ENCODE measurements at regions not wholly inside any gene's neighbourhood (a gene's known extent, or its start where the extent isn't known, plus 50 kb on each side); places are given as distances from the start of the nearest gene placed in this dataset.
"Not testable (repeated sequence)": the region's sequence is repeated elsewhere in the genome, so short reads cannot be mapped to it uniquely, and the experiment has no call there.

- DNase-seq (ENCODE audit: low spot score): no peak
Measured at GRCh38 chr13:76349700-76350099, 536.5 kb downstream of the KCTD12 start.

- no peak for DNase-seq (ENCODE audit: low spot score)
Measured at GRCh38 chr13:76339649-76340048, 546.6 kb downstream of the KCTD12 start.

GRCh38 chr13:76338003-76338402 is 548.2 kb downstream of the KCTD12 start:
- DNase-seq (ENCODE audit: low spot score): no peak

GRCh38 chr13:76336889-76337844 is 549.0 kb downstream of the KCTD12 start:
- DNase-seq (ENCODE audit: low spot score): no peak

DNA sequence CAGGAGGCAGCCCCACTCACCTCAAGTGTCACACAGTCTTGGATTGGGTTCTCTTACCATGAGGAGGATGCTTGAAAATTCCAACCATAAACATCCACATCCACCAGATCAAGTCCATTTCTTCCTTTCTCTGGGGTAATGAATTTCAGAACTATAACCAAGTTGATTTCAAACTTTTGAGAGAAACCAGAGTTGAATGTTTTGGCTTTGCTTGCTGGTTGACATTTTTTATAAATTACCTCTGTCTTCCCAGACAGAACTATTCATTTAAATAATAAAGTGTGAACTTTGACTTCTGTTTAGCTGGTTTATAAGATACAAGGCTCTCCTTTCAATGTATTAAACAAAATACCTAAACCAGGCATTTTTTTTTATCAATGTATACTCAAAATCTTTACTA is 550.7 kb downstream of the KCTD12 start:
- DNase-seq (ENCODE audit: low spot score): no peak

DNA sequence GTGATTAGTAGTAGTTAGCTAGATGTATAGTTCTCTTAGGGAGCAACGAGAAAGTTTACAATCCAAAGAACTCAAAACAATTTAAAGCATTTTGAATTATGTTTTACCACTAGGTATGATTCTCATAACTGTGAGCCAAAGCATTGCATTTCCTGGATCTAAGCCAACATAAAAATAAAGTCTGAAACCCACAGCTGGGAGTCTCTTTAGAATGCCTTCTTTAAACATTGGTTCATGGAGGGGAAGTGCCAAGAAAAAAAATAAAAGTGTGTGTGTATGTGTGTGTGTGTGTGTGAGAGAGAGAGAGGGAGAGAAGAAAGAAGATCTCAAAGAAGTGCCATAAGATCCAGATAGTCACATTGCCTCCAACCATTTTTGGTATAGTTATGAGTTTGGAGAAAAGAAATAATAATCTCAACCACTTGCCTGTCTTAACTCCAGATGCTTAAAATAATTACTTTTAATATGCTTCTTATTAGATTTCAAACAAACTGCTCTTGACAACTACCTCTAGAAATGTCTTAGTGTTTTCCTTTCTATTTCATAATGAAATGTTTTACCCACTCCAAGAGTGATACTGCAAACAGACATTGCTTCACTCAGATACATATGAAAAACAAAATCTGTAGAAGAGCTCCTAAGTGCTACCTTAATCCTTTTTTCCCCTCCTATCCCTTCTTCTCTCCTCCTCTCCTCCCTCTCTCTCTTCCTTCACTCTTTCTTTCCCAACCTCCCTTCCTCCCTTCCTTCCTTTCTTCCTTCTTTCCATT is 554.1 kb downstream of the KCTD12 start:
- no peak for DNase-seq (ENCODE audit: low spot score)

DNA sequence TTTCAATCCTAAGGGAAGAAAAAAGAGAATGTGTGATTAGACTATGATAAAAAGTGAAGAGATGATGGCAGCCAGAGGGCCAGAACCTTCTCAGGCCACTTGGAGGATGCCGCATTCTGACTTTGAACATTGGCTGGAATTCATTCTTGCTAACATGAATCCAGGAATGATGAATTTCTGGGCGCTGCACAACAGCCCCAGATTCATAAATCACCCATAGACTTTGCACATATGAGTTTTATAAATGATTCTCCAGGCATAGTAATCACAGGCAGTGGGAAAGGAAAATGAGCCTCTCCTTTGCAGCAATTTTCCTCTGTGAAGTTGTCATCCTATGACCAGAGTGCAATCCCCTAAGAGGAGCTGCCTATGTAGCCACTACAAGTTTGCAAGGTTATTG is 555.4 kb downstream of the KCTD12 start:
- no peak for DNase-seq (ENCODE audit: low spot score)

DNA sequence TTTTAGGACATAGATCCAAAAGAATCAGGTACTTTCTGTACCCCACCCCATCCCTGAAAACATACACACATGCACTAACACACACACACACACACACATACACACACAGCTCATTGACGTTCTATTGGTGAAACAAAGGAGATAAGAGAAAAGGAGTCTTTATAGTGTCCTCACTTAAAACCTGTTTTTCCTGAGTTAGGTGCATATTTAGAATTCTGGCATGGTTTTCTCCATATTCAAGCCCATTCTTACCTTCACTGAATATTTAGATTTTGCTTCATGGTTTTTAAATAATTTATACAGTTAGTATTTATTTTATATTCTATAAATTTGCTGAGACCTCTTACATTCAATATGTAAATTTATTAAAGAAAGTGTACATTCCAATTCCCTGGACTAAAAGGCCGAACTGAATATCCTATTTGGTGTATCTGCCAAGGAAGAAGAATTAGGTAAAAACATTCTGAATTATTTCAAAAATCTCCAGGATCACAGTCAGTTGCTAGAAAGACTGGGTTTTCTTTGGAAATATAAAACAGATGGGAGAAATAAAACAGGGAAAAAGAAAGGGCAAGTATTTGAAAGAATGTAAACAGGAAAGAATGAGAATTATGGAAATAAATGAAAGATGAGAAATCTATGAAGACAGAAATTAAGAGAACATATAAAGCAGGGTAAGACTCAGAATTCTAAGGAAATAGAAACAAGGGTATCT is 556.2 kb downstream of the KCTD12 start:
- no peak for DNase-seq (ENCODE audit: low spot score)

DNA sequence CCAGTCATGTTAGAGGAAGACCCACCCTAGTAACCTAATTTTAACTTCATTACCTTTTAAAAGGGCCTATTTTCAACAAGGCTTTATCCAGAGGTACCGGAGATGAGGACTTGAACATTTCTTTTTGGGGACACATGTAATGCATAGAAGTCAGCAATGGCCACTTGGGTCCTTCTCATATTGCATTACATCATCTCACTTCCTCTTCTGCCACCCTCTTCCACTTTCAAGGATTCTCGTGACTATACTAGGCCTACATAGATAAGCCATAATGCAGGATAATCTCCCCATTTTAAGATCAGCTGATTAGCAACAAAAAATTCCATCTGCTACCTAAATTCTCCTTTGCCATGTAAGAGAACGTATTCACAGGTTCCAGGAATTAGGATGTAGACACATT is 557.2 kb downstream of the KCTD12 start:
- no peak for DNase-seq (ENCODE audit: low spot score)

- no peak for DNase-seq (ENCODE audit: low spot score)
Measured at GRCh38 chr13:76326343-76326742, 559.9 kb downstream of the KCTD12 start.

- DNase-seq (ENCODE audit: low spot score): no peak
Measured at GRCh38 chr13:76319921-76320320, 566.3 kb downstream of the KCTD12 start.

DNA sequence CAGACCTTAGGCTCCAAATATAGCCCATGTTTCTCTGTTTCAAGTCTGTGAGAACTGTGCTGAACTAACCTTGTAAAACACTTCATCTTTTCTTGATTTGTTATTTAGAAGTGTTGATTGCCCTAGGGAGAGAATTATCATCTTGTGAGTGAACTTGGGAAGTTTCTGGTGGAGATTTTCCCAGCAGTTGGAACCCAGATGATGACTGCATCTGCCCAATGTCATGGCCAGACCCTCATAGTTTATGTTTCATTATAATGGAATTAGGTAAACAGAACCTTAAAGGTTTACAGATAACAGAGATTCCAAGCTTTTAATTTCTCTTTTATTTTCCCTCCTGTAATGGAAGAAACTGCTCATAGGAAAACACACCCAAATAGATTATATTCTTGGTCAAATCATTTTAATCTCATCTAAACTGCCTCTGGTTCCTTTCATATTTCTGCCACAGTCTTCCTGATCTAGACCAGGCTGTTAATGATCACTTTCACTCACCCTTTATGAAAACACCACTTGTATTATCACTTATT is 569.1 kb downstream of the KCTD12 start:
- DNase-seq (ENCODE audit: low spot score): no peak

DNA sequence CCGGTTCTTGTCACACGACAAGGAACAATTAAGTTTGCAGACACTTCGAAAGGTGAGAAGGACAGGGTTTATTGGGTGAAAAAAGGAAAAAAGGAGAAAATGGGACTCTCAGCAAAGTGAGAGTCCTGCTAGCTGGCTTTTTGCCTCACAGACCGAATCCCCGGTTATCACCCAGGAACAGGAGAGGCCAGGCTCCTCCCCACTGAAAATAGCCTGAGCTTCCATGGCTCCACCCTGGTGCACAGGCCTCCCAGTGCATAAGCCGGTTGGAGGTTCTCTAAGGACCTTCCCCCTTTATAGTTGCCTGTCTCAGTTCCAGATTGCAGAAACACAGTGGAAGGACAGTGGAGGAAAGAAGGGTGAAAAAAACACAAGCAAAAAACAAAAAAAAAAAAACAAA is 571.7 kb downstream of the KCTD12 start:
- no peak for DNase-seq (ENCODE audit: low spot score)

DNA sequence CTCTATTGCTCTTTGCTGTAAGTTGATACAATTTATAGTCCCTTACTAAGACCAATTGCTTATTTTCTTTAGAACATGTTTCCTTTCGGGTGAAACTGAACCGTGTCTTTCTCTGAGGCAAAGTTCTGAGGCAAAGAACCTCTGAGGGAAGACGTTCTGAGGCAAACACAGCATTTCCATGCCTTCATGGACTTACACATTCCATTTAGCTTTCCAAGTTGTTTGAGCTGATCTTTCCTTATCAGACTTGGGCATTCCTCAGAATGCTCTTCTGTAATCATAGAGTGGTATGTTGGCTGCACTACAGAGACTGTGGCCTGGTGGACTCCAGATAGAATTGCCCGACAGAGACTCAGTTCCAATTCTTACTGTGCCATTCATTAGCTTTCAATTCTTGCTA is 579.1 kb downstream of the KCTD12 start:
- DNase-seq (ENCODE audit: low spot score): no peak

DNA sequence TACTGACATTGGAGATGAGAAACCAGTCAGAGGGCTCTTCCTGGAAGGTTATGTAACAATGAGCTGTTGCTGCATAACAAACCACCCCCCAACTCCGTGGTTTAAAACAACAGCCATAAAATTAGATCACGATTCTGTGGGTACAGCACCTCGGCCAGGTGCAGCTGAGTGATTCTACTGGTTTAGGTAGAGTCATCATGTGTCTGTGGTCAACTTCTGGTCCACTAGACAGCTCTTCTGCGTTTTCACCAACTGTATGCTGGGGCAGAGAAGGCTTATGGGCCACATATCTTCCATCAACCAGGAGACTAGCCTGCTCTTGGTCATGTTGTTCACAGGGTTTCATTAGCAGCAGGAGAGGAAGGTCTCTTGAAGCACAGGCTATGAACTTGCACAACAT is 585.5 kb downstream of the KCTD12 start:
- DNase-seq (ENCODE audit: low spot score): no peak

GRCh38 chr13:76297331-76297730 is 588.9 kb downstream of the KCTD12 start:
- DNase-seq (ENCODE audit: low spot score): no peak

DNA sequence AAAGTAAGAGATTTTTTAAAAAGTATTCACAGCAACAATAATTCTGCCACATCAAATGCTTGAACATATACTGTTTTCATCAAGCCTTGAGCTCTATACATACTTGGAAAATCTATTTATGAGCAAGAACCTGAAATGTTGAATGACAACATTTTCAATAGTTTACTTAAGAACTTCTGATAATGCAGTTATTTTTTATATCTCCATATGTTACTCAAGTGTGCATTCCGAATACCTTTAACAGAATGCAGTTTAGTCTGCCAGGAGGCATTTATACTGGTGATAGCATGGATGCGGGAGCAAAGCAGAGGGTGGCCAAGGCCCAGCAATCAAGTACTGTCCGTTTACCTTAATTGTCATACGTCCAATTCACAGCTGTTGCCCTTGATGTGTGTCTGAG is 589.5 kb downstream of the KCTD12 start:
- no peak for DNase-seq (ENCODE audit: low spot score)

GRCh38 chr13:76295020-76295419 is 591.2 kb downstream of the KCTD12 start:
- DNase-seq (ENCODE audit: low spot score): not testable (repeated sequence)

GRCh38 chr13:76293751-76294150 is 592.5 kb downstream of the KCTD12 start:
- DNase-seq (ENCODE audit: low spot score): no peak

DNA sequence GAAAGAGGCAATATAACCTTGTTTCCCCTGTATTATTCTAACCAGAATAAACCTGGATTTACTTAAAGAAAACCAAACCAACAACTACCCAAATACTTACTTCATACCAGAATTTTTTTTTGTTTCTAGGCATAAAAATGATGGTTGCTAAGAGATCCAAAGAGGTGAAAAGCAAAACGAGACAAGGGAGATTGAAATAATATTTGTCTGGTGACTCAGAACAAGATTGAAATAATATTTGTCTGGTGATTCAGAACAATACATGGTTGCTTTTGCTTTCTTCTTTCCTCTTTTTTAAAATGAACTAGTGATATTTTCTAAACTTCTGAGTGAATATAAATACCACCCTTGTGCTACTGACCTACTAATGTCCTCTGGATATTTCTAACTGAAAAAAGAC is 592.9 kb downstream of the KCTD12 start:
- no peak for DNase-seq (ENCODE audit: low spot score)

DNA sequence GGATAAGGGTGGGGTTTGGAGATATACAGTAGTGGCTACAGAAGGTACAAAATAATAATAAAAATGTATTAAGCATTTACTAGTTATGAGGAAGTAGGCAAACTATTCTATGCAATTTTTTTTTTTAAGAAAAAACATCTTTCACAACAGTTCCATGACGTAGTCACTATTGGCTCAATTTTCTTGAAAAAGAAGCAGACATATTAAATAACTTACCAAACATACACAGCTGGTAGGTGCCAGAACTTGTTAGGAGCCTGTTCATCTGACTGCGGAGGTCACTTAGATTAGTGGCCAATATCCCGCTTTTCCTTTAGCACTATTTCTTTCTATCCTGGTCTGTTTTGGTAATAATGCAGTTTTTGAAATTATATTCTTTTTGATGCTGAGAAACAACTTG is 593.5 kb downstream of the KCTD12 start:
- no peak for DNase-seq (ENCODE audit: low spot score)

DNA sequence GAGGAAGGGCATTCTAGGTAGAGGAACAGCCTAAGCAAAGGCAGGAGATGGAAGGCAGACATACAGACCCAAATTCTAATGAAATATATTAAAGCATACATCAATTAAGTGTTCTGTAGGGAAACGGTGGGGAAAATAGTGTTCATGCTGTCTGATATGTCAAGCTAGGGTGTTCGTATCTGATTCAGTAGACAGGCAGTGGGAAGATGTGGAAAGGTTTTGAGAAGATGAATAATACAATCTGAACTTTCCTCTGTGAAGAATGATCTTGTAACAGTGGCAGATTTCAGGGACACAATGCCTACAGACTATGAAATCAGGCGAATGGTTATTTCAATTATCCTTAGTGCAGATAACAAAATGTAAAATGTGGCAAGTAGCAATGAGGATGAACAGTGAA is 594.2 kb downstream of the KCTD12 start:
- DNase-seq (ENCODE audit: low spot score): no peak

Measured in globus pallidus (tissue), 1 donor.